ENCODE measurements at regions not wholly inside any gene's neighbourhood (a gene's known extent, or its start where the extent isn't known, plus 50 kb on each side); places are given as distances from the start of the nearest gene placed in this dataset.

- DNase-seq (ENCODE audit: low spot score), result no peak
These were observed 84.3 kb upstream of the LGALSL start for GRCh38 chr2:64369706-64370105.

DNA sequence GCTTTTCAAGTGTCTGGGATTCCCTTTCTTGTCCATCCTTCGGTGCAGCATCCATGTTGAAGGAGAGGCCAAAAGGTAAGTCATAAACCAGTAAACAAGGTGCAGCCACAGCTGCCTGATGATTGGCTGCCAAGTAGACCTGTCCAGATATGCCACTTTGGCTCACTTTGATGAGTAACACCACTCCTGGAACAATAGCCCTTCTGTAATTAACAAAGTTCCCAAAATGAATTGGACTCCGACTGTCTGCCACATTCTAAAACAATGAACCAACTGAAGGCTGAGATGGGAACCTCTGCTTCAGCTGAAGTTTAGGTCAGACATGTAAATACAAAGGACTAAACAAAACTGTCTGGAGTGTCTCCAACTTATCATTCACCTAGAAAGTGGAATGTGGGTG is 82.2 kb upstream of the LGALSL start:
- no peak for DNase-seq (ENCODE audit: low spot score)

DNA sequence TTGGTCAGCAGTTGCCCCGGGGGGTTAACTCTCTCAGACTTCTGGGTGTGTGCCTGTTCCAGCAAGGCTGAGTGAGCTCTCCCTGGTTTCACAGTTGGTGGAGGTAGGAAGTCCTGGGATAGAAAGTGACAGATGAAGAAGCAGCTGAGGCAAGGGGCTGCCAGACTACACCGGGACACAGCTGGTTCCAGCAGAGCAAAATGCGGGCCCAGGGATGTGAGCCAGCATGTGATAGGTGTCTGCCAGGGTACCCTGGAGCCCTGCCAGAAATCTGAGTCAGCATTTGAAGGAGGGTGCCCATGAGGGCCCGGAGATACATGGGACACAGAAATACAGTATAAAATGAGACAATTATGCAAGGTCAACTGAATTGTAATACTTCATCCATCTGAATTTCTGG is 79.3 kb upstream of the LGALSL start:
- no peak for DNase-seq (ENCODE audit: low spot score)

DNA sequence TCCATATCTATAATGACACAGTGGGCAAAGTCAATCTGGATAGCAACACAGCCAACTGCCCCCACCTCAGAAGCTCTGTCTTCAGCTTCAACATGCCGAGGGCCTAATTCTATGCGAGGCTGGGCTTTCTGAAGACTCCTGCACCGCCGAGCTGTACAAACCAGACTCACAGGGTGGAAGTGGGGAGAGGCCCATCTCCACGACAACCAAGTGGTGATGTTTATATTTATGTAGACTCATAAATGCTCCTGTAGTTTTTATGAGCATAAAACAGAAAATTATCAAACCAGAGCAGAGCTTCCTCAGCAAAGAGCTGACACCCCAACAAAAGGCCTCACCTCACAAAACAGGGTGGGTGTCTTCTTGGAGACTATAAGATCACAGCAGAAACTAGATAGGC is 77.0 kb upstream of the LGALSL start:
- no peak for DNase-seq (ENCODE audit: low spot score)

GRCh38 chr2:64379186-64379585 is 74.8 kb upstream of the LGALSL start:
- DNase-seq (ENCODE audit: low spot score), result no peak

- DNase-seq (ENCODE audit: low spot score), result no peak
These were observed 73.0 kb upstream of the LGALSL start for GRCh38 chr2:64380853-64381527.

- DNase-seq (ENCODE audit: low spot score), result no peak
These were observed 70.9 kb upstream of the LGALSL start for GRCh38 chr2:64383016-64383591.

DNA sequence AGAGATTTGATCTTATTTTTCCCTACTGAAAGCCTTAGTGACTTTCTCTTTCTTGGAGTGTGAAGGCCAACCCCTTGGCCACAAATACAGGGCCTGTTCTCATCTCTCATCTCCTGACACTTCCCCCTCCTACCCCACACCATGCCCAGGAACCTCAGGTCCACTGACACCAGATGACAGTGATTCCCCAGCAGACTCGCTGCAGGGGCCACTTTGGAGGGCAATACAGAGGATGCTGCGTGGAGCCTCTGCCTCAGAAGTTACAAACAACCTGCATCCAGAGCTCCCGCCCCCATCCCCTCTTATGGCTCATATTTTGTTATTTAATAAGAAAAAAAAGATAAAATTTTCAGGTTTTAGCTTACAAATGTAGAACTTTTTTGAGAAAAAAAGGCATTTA is 70.1 kb upstream of the LGALSL start:
- no peak for DNase-seq (ENCODE audit: low spot score)

GRCh38 chr2:64386676-64387075 is 67.3 kb upstream of the LGALSL start:
- no peak for DNase-seq (ENCODE audit: low spot score)

GRCh38 chr2:64390586-64390985 is 63.4 kb upstream of the LGALSL start:
- no peak for DNase-seq (ENCODE audit: low spot score)

DNA sequence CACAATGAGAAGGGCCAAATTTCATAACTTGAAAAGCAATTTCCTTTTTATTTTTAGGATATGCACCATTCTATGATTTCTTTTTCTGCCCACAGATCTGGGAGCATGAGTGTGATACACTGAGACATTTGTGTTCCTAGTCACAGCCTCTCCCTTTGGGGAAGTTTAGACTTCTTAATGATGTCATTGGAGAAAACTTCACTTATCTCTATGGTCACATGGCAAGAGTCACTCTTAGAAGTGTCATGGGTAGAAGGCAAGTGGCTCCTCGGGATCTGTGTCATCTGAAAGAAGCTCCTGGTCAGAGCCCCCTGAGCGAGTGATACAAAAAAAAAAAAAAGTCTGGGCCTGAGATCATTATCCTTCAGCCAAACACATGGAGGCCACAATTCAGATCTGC is 62.5 kb upstream of the LGALSL start:
- peak; percentile 22 for DNase-seq (ENCODE audit: low spot score)

DNA sequence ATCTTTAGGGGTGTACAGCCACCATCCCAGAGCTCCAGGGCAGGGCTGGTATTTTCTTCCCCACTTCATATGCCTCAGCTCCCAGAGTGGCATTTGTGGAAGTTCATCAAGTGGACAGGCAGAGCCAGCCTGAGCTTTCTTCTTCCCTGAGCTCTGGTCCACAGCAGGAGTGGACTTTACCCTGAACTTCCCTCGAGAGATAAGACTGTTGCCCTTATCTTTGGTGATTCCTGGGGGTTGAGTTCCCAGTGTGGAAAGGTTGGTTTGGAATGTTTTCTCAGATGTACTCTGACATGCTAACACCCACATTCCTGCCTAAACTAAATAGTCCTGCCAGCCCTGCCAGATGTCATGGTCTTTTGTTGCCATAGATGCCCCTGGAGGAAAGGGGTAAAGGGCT is 62.0 kb upstream of the LGALSL start:
- DNase-seq (ENCODE audit: low spot score), result no peak

DNA sequence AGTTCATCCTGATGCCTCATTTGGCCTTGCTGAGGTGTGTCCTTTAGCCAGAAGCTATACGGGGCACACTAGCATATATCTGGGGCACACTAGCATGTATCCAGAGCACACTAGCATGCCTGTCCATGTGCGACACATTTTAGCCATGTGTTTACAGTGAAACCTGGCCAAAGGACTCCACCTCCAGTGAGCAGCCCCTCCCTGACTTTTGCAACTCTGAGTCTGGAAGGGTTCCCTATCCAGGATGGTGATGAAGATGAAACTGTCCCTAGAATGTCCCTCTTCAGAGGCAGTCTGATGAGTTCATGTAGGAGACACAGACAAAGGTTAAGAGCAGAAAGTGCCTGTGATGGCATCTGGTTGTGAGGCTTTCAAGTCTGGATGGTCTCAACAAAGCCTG is 61.4 kb upstream of the LGALSL start:
- DNase-seq (ENCODE audit: low spot score), result no peak

DNA sequence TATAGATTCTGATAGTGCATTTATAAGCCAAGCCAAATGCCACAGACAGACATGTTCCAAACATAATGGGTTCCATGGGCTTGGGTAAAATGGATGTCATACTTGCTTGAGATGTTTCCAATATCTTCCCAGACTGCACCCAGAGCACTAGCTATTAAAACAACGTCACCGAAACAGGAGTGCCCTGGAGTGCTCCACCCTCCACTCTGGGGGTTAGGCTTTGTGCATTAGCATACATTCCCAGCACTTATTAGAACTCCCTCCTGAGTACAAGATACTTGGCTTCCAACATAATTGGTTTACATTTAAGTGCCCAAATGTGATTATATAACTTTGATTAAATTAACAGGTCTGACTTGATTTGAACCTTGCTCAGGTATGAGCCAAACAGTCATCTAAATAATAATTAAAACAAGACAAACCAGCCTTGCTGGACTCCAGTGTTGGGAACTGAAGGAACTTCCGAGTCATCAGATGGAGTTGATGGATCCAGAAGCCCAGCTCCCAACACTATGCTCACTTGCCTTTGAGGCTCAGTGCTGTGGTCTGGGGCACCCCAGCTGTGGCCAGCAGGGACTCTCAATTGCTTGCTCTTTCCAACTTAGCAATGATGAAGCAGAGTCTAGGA is 60.5 kb upstream of the LGALSL start:
- DNase-seq (ENCODE audit: low spot score), result no peak

DNA sequence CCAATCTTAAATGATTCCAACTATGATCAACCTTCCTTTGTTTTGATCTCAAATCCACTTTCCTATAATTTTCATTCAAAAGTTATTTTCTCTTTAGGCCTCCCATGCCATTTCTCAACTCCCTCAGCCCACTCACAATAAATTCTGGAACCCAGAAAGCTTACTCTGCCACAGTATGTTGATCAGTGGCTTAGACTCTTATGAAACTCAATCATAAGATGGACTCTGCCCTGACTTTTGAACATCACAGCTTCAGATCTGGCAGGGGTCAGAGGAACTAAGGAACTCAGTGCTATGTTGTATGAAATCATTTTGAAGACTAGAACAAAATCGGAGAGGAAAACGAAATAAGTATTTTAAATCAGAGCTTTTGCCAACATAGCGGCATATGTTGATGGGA is 59.8 kb upstream of the LGALSL start:
- DNase-seq (ENCODE audit: low spot score), result no peak

GRCh38 chr2:64396001-64396400 is 58.0 kb upstream of the LGALSL start:
- no peak for DNase-seq (ENCODE audit: low spot score)

GRCh38 chr2:64396551-64396950 is 57.4 kb upstream of the LGALSL start:
- no peak for DNase-seq (ENCODE audit: low spot score)

DNA sequence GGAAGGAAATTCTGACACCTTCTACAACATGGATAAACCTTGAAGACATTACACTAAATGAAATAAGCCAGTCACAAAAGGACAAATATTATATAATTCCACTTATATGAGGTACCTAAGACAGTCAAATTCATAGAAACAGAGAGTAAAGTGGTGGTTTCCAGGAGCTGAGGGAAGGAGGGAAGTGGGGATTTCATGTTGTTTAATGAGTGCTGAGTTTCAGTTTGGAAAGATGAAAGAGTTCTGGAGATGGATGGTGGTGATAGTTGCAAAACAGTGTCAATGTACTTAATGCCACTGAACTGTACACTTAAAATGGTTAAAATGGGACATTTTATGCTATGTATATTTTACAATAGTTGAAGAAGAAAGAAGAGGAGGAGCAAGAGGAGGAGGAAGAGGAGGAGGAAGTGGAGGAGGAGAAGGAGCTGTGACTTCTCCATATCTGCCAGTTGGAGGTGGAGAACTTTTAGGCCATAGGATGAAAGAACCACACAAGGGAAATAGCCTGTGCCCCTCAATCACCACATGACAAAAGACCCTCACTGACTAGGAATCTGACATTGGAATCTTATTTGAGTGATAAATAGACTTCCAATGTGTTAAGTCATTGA is 55.3 kb upstream of the LGALSL start:
- no peak for DNase-seq (ENCODE audit: low spot score)

DNA sequence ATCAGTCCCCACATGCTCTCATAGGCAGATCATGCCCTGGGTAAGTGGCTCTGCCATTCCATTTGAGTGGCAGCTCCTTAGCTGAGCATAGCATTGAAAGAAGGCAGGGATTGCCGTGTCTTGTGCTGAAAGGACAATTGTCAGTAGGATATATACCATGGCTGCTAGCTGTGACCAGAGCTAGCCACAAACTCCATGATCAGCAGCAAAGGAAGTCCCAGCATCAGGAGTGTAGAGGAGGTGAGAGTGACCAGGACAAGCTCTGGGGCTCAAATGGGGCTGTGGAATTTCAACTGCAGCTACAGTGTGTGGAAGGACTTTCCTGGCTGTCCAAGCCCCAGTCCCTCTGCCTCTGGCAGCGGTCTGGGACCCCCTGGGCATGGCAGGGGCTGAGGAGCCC is 54.4 kb upstream of the LGALSL start:
- DNase-seq (ENCODE audit: low spot score), result no peak

DNA sequence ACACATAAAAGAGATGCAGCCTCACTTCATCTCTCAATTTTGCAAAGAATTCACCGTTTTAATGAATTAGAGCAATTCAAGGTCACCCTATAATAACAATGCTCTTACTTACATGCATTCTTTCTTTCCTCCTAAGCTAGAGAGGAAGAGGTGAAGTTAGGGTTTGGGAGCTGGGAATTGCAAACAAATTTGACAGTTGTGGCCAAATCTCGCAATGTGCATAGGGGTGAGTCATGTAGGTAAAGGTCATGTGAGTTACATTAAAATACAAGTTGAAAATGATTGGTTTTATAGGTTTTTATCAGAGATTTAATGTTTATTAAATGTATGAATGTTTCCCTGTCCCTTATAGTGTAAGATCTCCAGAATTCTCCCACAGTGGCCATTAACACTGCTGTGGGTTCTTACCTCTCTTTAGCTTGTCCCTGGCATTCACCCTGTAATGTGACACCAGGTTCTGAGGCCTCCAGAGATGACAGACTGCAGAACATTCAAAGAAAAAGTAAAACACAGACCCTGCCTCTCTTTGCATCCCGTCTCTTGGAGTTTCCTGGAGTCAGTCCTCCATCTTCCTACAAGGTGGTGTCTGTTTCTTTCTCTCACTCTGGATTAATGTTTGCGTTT is 53.7 kb upstream of the LGALSL start:
- no peak for DNase-seq (ENCODE audit: low spot score)

- DNase-seq (ENCODE audit: low spot score), result no peak
These were observed 53.0 kb upstream of the LGALSL start for GRCh38 chr2:64400733-64401528.

GRCh38 chr2:64401529-64401880 is 52.5 kb upstream of the LGALSL start:
- no peak for DNase-seq (ENCODE audit: low spot score)
